Fibroblast of lung (primary cell): ENCODE measurements at regions not wholly inside any gene's neighbourhood (a gene's known extent, or its start where the extent isn't known, plus 50 kb on each side); places are given as distances from the start of the nearest gene placed in this dataset.

Experiments
- DNase-seq, 2 donors: peaks; one replicate each; pipeline versions ENCODE4 v3.0.0 to v3.0.0-alpha.2; 2010; ENCODE audit warnings: low read depth in 2 of 2
- H2AFZ ChIP-seq: 2 replicates; pipeline ENCODE4 v1.5.1; 2012; ENCODE audit warnings: low read length, control low read depth, inconsistent platforms
- H3K27ac ChIP-seq: 2 replicates; pipeline ENCODE4 v1.5.1; 2011; ENCODE audit warnings: low read length, control low read depth; ENCODE audit not compliant: insufficient read depth
- H3K27me3 ChIP-seq: 2 replicates; pipeline ENCODE4 v1.5.1; 2011; ENCODE audit warnings: mild to moderate bottlenecking, low read length; ENCODE audit not compliant: control insufficient read depth, insufficient read depth
- H3K36me3 ChIP-seq: 2 replicates; pipeline ENCODE4 v1.5.1; 2011; ENCODE audit warnings: low read length; ENCODE audit not compliant: control insufficient read depth, insufficient read depth
- H3K4me1 ChIP-seq: 2 replicates; pipeline ENCODE4 v1.5.1; 2011; ENCODE audit warnings: low read length; ENCODE audit not compliant: control insufficient read depth, insufficient read depth; ENCODE audit errors: extremely low read depth
- H3K4me2 ChIP-seq: 2 replicates; pipeline ENCODE4 v1.5.1; 2011; ENCODE audit warnings: low read length, control low read depth; ENCODE audit not compliant: insufficient read depth; ENCODE audit errors: extremely low read depth
- H3K4me3 ChIP-seq, 4 experiments: fragments of 200-600 bp in 1 of 4; sonication (generic) in 1 of 4; replicated peaks in 1 of 4; 2 replicates each; pipeline ENCODE4 v1.5.1; 2011 to 2016; ENCODE audit warnings: low read length in 4 of 4, low read depth in 3 of 4, mild to moderate bottlenecking in 3 of 4, control low read depth in 2 of 4, inconsistent platforms in 1 of 4, mixed read lengths in 1 of 4; ENCODE audit not compliant: insufficient read depth in 1 of 4; ENCODE audit errors: control extremely low read depth in 1 of 4
- H3K79me2 ChIP-seq: 2 replicates; pipeline ENCODE4 v1.5.1; 2012; ENCODE audit warnings: mild to moderate bottlenecking, low read length, inconsistent platforms; ENCODE audit not compliant: control insufficient read depth, insufficient read depth
- H3K9ac ChIP-seq: 2 replicates; pipeline ENCODE4 v1.5.1; 2011; ENCODE audit warnings: mild to moderate bottlenecking, low read length, control low read depth; ENCODE audit not compliant: insufficient read depth
- H3K9me3 ChIP-seq: 2 replicates; pipeline ENCODE4 v1.5.1; 2012; ENCODE audit warnings: low read depth, low read length; ENCODE audit not compliant: control insufficient read depth, insufficient read depth
- H4K20me1 ChIP-seq: 2 replicates; pipeline ENCODE4 v1.5.1; 2011; ENCODE audit warnings: low read length; ENCODE audit not compliant: control insufficient read depth, insufficient read depth; ENCODE audit errors: extremely low read depth
- EZH2 ChIP-seq: IDR thresholded peaks from 2 replicates; pipeline ENCODE4 v1.5.1; 2012; ENCODE audit warnings: low read length, control low read depth, mild to moderate bottlenecking; ENCODE audit errors: missing control alignments
- TF ChIP-seq, protein P1 (sequence below), 2 donors: IDR thresholded peaks in 1 of 2; conservative IDR thresholded peaks in 1 of 2; 1 replicate in 1 of 2; 2 replicates in 1 of 2; pipeline ENCODE4 v1.5.1; 2011 to 2012; ENCODE audit warnings: low read length in 2 of 2, control low read depth in 1 of 2, inconsistent platforms in 1 of 2, low read depth in 1 of 2, mild to moderate bottlenecking in 1 of 2

DNA sequence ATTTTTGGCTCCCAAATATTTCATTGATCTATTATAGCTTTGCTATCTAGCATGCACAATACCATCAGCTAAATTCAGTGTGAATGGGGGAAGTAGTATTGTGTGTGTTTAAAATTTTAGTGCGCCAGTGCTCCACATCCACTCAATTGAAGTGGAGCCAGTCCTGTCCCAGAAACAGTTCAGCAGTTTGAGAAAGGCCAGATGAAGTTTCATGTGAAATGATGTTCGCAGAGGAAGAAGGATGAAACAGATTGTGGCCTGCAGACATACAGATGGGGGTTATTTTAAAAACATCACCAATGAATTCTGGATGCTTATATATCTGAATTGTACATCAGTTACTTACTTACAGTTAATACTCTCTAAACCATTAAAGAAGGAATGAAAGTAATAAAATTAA, 129.4 kb downstream of the SPRY2 start:
- Histone ChIP-seq H3K9me3 (no peaks in the 10 kb centered on the region), H3K4me2 (no peak overlapping the region), H3K27ac (no peak overlapping the region), H3K27me3 (no peaks in the 10 kb centered on the region), H3K79me2 (no peaks in the 10 kb centered on the region), H3K4me1 (no peaks in the 10 kb centered on the region), H3K9ac (no peak overlapping the region), H4K20me1 (no peaks in the 10 kb centered on the region), H2AFZ (no peak overlapping the region), H3K36me3 (no peaks in the 10 kb centered on the region), H3K4me3 (no peak overlapping the region)
- DNase-seq, result no peak
- TF ChIP-seq, protein P1, sequence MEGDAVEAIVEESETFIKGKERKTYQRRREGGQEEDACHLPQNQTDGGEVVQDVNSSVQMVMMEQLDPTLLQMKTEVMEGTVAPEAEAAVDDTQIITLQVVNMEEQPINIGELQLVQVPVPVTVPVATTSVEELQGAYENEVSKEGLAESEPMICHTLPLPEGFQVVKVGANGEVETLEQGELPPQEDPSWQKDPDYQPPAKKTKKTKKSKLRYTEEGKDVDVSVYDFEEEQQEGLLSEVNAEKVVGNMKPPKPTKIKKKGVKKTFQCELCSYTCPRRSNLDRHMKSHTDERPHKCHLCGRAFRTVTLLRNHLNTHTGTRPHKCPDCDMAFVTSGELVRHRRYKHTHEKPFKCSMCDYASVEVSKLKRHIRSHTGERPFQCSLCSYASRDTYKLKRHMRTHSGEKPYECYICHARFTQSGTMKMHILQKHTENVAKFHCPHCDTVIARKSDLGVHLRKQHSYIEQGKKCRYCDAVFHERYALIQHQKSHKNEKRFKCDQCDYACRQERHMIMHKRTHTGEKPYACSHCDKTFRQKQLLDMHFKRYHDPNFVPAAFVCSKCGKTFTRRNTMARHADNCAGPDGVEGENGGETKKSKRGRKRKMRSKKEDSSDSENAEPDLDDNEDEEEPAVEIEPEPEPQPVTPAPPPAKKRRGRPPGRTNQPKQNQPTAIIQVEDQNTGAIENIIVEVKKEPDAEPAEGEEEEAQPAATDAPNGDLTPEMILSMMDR (conservative IDR thresholded peaks at IDR 0.05 in 1 of 2, IDR thresholded peaks at IDR 0.05 in 1 of 2; ENCODE audit: low read depth in 1 of 2, low read length in 2 of 2), result no peak
- no peak for TF ChIP-seq EZH2

DNA sequence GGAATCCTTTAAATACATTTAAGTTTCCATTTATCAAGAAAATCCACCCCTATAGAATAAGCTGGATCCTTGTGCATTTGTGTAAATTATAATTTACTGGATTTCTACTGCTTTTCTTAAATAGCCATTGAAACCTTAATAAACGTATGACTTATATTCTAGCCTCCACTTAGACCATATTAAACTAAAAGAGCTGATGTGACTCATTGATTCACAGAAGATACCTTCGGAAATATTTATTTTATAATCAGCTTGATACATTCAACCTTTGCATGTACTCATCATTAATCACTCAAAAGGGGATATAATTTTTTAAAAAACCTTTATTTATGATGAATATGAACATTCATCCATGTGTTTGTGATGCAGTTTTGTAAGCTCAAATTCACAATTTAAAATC, 136.3 kb downstream of the SPRY2 start:
- DNase-seq, result no peak
- Histone ChIP-seq H3K9me3 (no peaks in the 10 kb centered on the region), H4K20me1 (no peaks in the 10 kb centered on the region), H3K27me3 (no peaks in the 10 kb centered on the region), H2AFZ (no peak overlapping the region), H3K27ac (no peak overlapping the region), H3K4me3 (no peak overlapping the region), H3K79me2 (no peaks in the 10 kb centered on the region), H3K4me2 (no peak overlapping the region), H3K9ac (no peak overlapping the region), H3K4me1 (no peaks in the 10 kb centered on the region), H3K36me3 (no peaks in the 10 kb centered on the region)
- TF ChIP-seq, protein P1 (conservative IDR thresholded peaks at IDR 0.05 in 1 of 2, IDR thresholded peaks at IDR 0.05 in 1 of 2; ENCODE audit: low read depth in 1 of 2, low read length in 2 of 2), result no peak
- no peak for TF ChIP-seq EZH2

DNA sequence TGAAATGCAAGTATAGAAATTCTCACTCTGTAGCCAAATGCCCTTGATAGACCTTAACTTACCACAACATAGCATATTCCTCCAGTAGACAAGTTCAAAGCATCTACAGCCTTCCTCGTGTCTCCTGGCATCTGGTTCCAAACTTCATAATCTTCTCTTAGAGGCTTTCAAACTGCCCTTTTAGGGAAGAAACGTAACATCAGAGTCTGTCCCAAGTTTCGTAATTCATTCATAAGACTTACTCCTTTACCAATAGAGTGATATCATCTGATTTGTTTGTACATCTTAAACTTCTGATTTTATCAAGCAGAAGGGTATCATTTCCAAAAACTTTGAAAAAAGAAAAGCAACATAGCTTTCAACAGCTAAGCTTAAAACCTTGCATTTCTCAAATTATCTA, 137.4 kb downstream of the SPRY2 start:
- no peaks in the 10 kb centered on the region for H3K27me3 ChIP-seq
- no peaks in the 10 kb centered on the region for H3K4me1 ChIP-seq
- H3K36me3 ChIP-seq, result no peaks in the 10 kb centered on the region
- H2AFZ ChIP-seq, result no peak overlapping the region
- no peak overlapping the region for H3K4me3 ChIP-seq
- no peak overlapping the region for H3K27ac ChIP-seq
- no peaks in the 10 kb centered on the region for H4K20me1 ChIP-seq
- TF ChIP-seq, protein P1 (conservative IDR thresholded peaks at IDR 0.05 in 1 of 2, IDR thresholded peaks at IDR 0.05 in 1 of 2; ENCODE audit: low read depth in 1 of 2, low read length in 2 of 2), result no peak
- no peak for TF ChIP-seq EZH2
- H3K4me2 ChIP-seq, result no peak overlapping the region
- H3K9me3 ChIP-seq, result no peaks in the 10 kb centered on the region
- H3K79me2 ChIP-seq, result no peaks in the 10 kb centered on the region
- no peak for DNase-seq
- no peak overlapping the region for H3K9ac ChIP-seq
